Neuronal stem cell (in vitro differentiated cells): ENCODE measurements at regions not wholly inside any gene's neighbourhood (a gene's known extent, or its start where the extent isn't known, plus 50 kb on each side); places are given as distances from the start of the nearest gene placed in this dataset.

Experiments used
- DNase-seq: peaks from one replicate; pipeline ENCODE4 v3.0.0-alpha.2; 2013; ENCODE audit warnings: low spot score
- H2AFZ ChIP-seq: one replicate; pipeline ENCODE4 v1.6.1; 2013; ENCODE audit warnings: mild to moderate bottlenecking, low read length, inconsistent platforms
- H2AK5ac ChIP-seq: 2 replicates; pipeline ENCODE4 v1.6.1; 2013; ENCODE audit warnings: low read depth, mild to moderate bottlenecking, inconsistent platforms, low read length, moderate library complexity, mixed read lengths
- H2BK120ac ChIP-seq: 2 replicates; pipeline ENCODE4 v1.6.1; 2013; ENCODE audit warnings: low read depth, mild to moderate bottlenecking, inconsistent platforms, low read length, moderate library complexity, mixed read lengths
- H2BK12ac ChIP-seq: one replicate; pipeline ENCODE4 v1.6.1; 2013; ENCODE audit warnings: low read length, inconsistent platforms
- H2BK15ac ChIP-seq: 2 replicates; pipeline ENCODE4 v1.6.1; 2013; ENCODE audit warnings: mild to moderate bottlenecking, low read length, inconsistent platforms, mixed read lengths
- H2BK5ac ChIP-seq: one replicate; pipeline ENCODE4 v1.6.1; 2013; ENCODE audit warnings: inconsistent platforms, mild to moderate bottlenecking, low read length, moderate library complexity
- H3K14ac ChIP-seq: one replicate; pipeline ENCODE4 v1.6.1; 2013; ENCODE audit warnings: low read length, inconsistent platforms
- H3K18ac ChIP-seq: 2 replicates; pipeline ENCODE4 v1.6.1; 2013; ENCODE audit warnings: low read length, inconsistent platforms
- H3K23ac ChIP-seq: 2 replicates; pipeline ENCODE4 v1.6.1; 2013; ENCODE audit warnings: low read depth, mild to moderate bottlenecking, mixed read lengths, low read length, inconsistent platforms; ENCODE audit not compliant: poor library complexity
- H3K27ac ChIP-seq: replicated peaks from 3 replicates; pipeline ENCODE4 v1.5.1; 2013; ENCODE audit warnings: low read length, inconsistent platforms
- H3K27me3 ChIP-seq, 3 experiments: 2 replicates each; pipeline ENCODE4 v1.6.1; 2013; ENCODE audit warnings: low read length in 3 of 3, mild to moderate bottlenecking in 2 of 3, inconsistent platforms in 1 of 3, low read depth in 1 of 3, mixed read lengths in 1 of 3, moderate library complexity in 1 of 3; ENCODE audit not compliant: control insufficient read depth in 3 of 3, insufficient read depth in 3 of 3
- H3K36me3 ChIP-seq, 2 donors: replicated peaks in 1 of 2; 2 replicates each; pipeline ENCODE4 v1.6.1; 2013; ENCODE audit warnings: low read length in 2 of 2; ENCODE audit not compliant: control insufficient read depth in 2 of 2, insufficient read depth in 2 of 2
- H3K4ac ChIP-seq: 2 replicates; pipeline ENCODE4 v1.6.1; 2013; ENCODE audit warnings: inconsistent platforms, mild to moderate bottlenecking, low read length, moderate library complexity
- H3K4me1 ChIP-seq, 2 donors: 1 replicate in 1 of 2; 2 replicates in 1 of 2; pipeline ENCODE4 v1.6.1; 2013; ENCODE audit warnings: low read length in 2 of 2, low read depth in 1 of 2; ENCODE audit not compliant: control insufficient read depth in 2 of 2, insufficient read depth in 1 of 2
- H3K4me2 ChIP-seq: one replicate; pipeline ENCODE4 v1.6.1; 2013; ENCODE audit warnings: mild to moderate bottlenecking, low read length, inconsistent platforms; ENCODE audit not compliant: insufficient read depth, poor library complexity, severe bottlenecking
- H3K4me3 ChIP-seq, 2 donors: 2 replicates each; pipeline ENCODE4 v1.5.1; 2013; ENCODE audit warnings: low read length in 2 of 2, mild to moderate bottlenecking in 2 of 2, inconsistent platforms in 1 of 2, moderate library complexity in 1 of 2
- H3K79me1 ChIP-seq: one replicate; pipeline ENCODE4 v1.6.1; 2013; ENCODE audit warnings: low read depth, mild to moderate bottlenecking, inconsistent platforms, low read length, moderate library complexity
- H3K9ac ChIP-seq: one replicate; pipeline ENCODE4 v1.6.1; 2013; ENCODE audit warnings: mild to moderate bottlenecking, low read depth, low read length, inconsistent platforms; ENCODE audit not compliant: poor library complexity
- H3K9me3 ChIP-seq, 2 donors: replicated peaks in 1 of 2; 2 replicates each; pipeline versions ENCODE3 to v1.6.1; 2013; ENCODE audit warnings: low read length in 2 of 2, mild to moderate bottlenecking in 2 of 2, inconsistent platforms in 1 of 2, low read depth in 1 of 2, mixed read lengths in 1 of 2, moderate library complexity in 1 of 2; ENCODE audit not compliant: control insufficient read depth in 2 of 2, insufficient read depth in 1 of 2
- H4K8ac ChIP-seq: one replicate; pipeline ENCODE4 v1.6.1; 2013; ENCODE audit warnings: low read depth, mild to moderate bottlenecking, inconsistent platforms, low read length, moderate library complexity
- H4K91ac ChIP-seq: one replicate; pipeline ENCODE4 v1.6.1; 2013; ENCODE audit warnings: low read length, low read depth, mild to moderate bottlenecking, inconsistent platforms; ENCODE audit not compliant: poor library complexity
- WGBS, 2 donors: extraction: QIAGEN DNeasy Blood & Tissue Kit; methylation state at CpG; one replicate each; pipeline ENCODE4 v1.1.7; 2013; ENCODE audit warnings: missing lambda C conversion rate in 2 of 2, mixed read lengths in 1 of 2; ENCODE audit not compliant: insufficient read length in 2 of 2, insufficient replicate concordance in 1 of 2; ENCODE audit errors: extremely low coverage in 2 of 2; 5-methylcytosine and 5-hydroxymethylcytosine counted together

DNA sequence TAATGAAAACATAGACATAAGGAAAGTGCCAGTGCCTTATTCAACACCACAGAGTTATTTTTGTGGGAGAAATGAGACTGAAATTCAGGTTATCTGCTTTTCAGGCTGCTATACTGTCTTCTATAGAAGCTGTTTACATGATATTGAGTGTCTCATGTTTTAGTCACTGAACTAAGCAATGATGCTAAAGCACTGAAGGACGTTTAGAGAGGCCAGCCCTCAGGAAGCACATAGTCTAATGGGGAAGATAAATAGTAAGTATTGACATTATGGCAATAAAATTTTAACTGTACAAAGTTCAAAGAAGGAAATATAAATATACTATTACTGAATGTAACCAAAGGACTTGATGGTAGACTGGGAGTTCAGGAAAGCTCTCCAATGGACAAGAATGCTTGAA lies 186.4 kb upstream of the ZC3H15 start:
- no peaks in the 10 kb centered on the region for H3K79me1 ChIP-seq
- no peak overlapping the region for H3K14ac ChIP-seq
- no peak overlapping the region for H2AFZ ChIP-seq
- no peak overlapping the region for H4K91ac ChIP-seq
- no peak overlapping the region for H3K4me3 ChIP-seq
- no peak overlapping the region for H3K9ac ChIP-seq
- no peak overlapping the region for H2BK5ac ChIP-seq
- H2BK12ac ChIP-seq = no peak overlapping the region
- H3K9me3 ChIP-seq = no peaks in the 10 kb centered on the region
- H2BK15ac ChIP-seq = no peak overlapping the region
- H3K27ac ChIP-seq = no peak overlapping the region
- no peak overlapping the region for H3K4ac ChIP-seq
- H3K4me1 ChIP-seq = peaks cover 0 to 3% of the 10 kb centered on the region in 2 donors
- no peak overlapping the region for H2AK5ac ChIP-seq
- no peaks in the 10 kb centered on the region for H3K27me3 ChIP-seq
- no CpG with 5 or more reads among the region's 1 CpG for WGBS, 2 donors
- no peak for DNase-seq
- H3K36me3 ChIP-seq = no peaks in the 10 kb centered on the region
- H3K23ac ChIP-seq = no peak overlapping the region
- no peak overlapping the region for H2BK120ac ChIP-seq
- no peak overlapping the region for H3K4me2 ChIP-seq
- no peak overlapping the region for H4K8ac ChIP-seq
- no peak overlapping the region for H3K18ac ChIP-seq

DNA sequence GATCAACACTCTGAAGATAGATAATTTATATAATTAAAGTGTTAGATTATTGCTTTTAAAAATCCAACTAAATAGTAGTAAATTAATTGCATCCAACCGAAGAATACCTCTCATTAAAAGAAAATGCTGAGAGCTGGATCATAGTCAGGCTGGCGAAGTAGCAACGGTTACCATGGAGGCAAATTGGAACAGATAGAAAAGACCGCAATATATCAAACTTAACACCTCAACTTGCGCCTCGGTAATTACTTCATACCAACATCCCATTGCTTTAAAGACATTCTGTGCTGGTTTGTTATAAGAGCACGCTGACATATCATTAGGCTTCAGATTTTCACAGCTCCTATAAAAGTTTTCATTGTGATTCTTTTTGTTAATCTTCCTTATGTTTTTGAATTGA lies 183.8 kb upstream of the ZC3H15 start:
- Histone ChIP-seq H4K91ac (no peak overlapping the region), H2BK15ac (no peak overlapping the region), H3K4ac (no peak overlapping the region), H3K27me3 (no peaks in the 10 kb centered on the region), H3K14ac (no peak overlapping the region), H3K9me3 (no peaks in the 10 kb centered on the region), H3K18ac (no peak overlapping the region), H3K36me3 (no peaks in the 10 kb centered on the region), H2AK5ac (no peak overlapping the region), H2AFZ (no peak overlapping the region), H2BK12ac (no peak overlapping the region), H3K4me3 (no peak overlapping the region), H2BK120ac (no peak overlapping the region), H3K27ac (no peak overlapping the region), H3K4me2 (no peak overlapping the region), H3K9ac (no peak overlapping the region), H2BK5ac (no peak overlapping the region), H4K8ac (no peak overlapping the region), H3K23ac (no peak overlapping the region), H3K4me1 (peaks cover 0 to 1% of the 10 kb centered on the region in 2 donors), H3K79me1 (no peaks in the 10 kb centered on the region)
- no peak for DNase-seq
- WGBS, 2 donors = no CpG with 5 or more reads among the region's 7 CpGs

DNA sequence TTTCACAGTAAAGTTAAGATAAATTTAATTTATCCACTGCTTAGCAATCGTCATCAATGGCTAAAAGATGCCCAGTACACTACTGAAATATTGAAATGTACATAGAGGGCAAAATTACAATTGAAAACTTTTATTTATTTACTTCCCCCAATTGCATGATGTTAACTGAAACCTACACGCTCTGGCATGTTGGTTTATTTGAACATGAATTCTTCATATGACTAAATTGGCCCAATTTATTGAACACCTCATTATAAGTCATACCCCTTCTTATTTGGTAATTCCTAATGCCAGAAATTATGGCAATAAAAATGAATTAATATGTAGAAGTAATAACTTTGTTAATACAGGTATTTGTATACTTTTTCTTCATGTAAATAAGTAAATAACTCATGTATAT lies 183.0 kb upstream of the ZC3H15 start:
- H3K79me1 ChIP-seq = no peaks in the 10 kb centered on the region
- peaks cover 0 to 3% of the 10 kb centered on the region in 2 donors for H3K4me1 ChIP-seq
- no peak overlapping the region for H3K14ac ChIP-seq
- no peak overlapping the region for H4K91ac ChIP-seq
- H2BK15ac ChIP-seq = no peak overlapping the region
- H3K27me3 ChIP-seq = no peaks in the 10 kb centered on the region
- H2AFZ ChIP-seq = no peak overlapping the region
- H3K4ac ChIP-seq = no peak overlapping the region
- no peaks in the 10 kb centered on the region for H3K9me3 ChIP-seq
- WGBS, 2 donors = no CpG with 5 or more reads among the region's 2 CpGs
- no peak overlapping the region for H3K4me2 ChIP-seq
- no peak overlapping the region for H4K8ac ChIP-seq
- H3K23ac ChIP-seq = no peak overlapping the region
- no peak overlapping the region for H2AK5ac ChIP-seq
- no peak overlapping the region for H2BK5ac ChIP-seq
- H3K18ac ChIP-seq = no peak overlapping the region
- no peak for DNase-seq
- H2BK12ac ChIP-seq = no peak overlapping the region
- H3K36me3 ChIP-seq = no peaks in the 10 kb centered on the region
- H3K9ac ChIP-seq = no peak overlapping the region
- no peak overlapping the region for H3K4me3 ChIP-seq
- H2BK120ac ChIP-seq = no peak overlapping the region
- no peak overlapping the region for H3K27ac ChIP-seq

DNA sequence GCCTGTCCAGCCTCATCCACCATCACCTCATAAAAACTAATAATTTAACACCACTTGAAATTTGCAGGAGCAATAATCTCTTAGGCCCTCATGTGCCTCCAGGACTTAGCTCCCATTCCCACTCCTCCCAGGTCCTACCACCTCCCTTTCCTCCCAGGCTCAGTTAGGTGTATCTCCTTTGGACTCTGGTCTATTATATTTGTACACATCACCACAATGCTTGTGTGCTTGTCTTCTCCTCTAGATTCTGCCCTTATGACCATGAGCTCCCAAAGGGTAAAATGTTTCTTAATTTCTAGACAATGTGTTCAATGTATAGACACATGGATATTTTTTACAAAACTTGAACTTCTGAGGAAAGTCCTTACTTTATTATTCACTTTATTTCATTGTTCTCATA lies 182.0 kb upstream of the ZC3H15 start:
- H2AK5ac ChIP-seq = no peak overlapping the region
- no peak overlapping the region for H3K14ac ChIP-seq
- H2BK120ac ChIP-seq = no peak overlapping the region
- no peak overlapping the region for H3K27ac ChIP-seq
- no peak overlapping the region for H3K9ac ChIP-seq
- H3K27me3 ChIP-seq = no peaks in the 10 kb centered on the region
- H3K4me1 ChIP-seq = peaks cover 0 to 3% of the 10 kb centered on the region in 2 donors
- no peak overlapping the region for H2AFZ ChIP-seq
- H2BK15ac ChIP-seq = no peak overlapping the region
- H3K4me2 ChIP-seq = no peak overlapping the region
- no peak overlapping the region for H3K4me3 ChIP-seq
- no peak overlapping the region for H2BK5ac ChIP-seq
- H3K79me1 ChIP-seq = no peaks in the 10 kb centered on the region
- no peak overlapping the region for H3K4ac ChIP-seq
- no peak overlapping the region for H4K8ac ChIP-seq
- no peak overlapping the region for H3K18ac ChIP-seq
- no peaks in the 10 kb centered on the region for H3K9me3 ChIP-seq
- no peaks in the 10 kb centered on the region for H3K36me3 ChIP-seq
- H4K91ac ChIP-seq = no peak overlapping the region
- H2BK12ac ChIP-seq = no peak overlapping the region
- no peak overlapping the region for H3K23ac ChIP-seq
- DNase-seq = no peak
